HG02759 (cell line): ENCODE measurements at regions not wholly inside any gene's neighbourhood (a gene's known extent, or its start where the extent isn't known, plus 50 kb on each side); places are given as distances from the start of the nearest gene placed in this dataset.
"Not testable (repeated sequence)": the region's sequence is repeated elsewhere in the genome, so short reads cannot be mapped to it uniquely, and the experiment has no call there.

Source experiments
- ATAC-seq: cut with Tn5 transposase; IDR thresholded peaks from one replicate; pipeline ENCODE4 v1.9.1; 2021; ENCODE audit warnings: mild to moderate bottlenecking, moderate library complexity; ENCODE audit not compliant: unreplicated experiment

- ATAC-seq = no peak
Measured at GRCh38 chr5:136749016-136749415, 383.7 kb upstream of the TRPC7 start.

GRCh38 chr5:136743052-136743451 lies 377.7 kb upstream of the TRPC7 start:
- ATAC-seq = no peak

GRCh38 chr5:136740228-136740627 lies 374.9 kb upstream of the TRPC7 start:
- no peak for ATAC-seq

GRCh38 chr5:136739271-136739670 lies 373.9 kb upstream of the TRPC7 start:
- not testable (repeated sequence) for ATAC-seq

- ATAC-seq = no peak
Measured at GRCh38 chr5:136738829-136739228, 373.5 kb upstream of the TRPC7 start.

GRCh38 chr5:136736021-136736420 lies 370.7 kb upstream of the TRPC7 start:
- ATAC-seq = no peak

GRCh38 chr5:136735611-136736010 lies 370.3 kb upstream of the TRPC7 start:
- not testable (repeated sequence) for ATAC-seq

- no peak for ATAC-seq
Measured at GRCh38 chr5:136734628-136735027, 369.3 kb upstream of the TRPC7 start.

GRCh38 chr5:136732751-136733150 lies 367.4 kb upstream of the TRPC7 start:
- no peak for ATAC-seq

- ATAC-seq = no peak
Measured at GRCh38 chr5:136731241-136731900, 366.0 kb upstream of the TRPC7 start.

- no peak for ATAC-seq
Measured at GRCh38 chr5:136730426-136730825, 365.1 kb upstream of the TRPC7 start.

- ATAC-seq = no peak
Measured at GRCh38 chr5:136729901-136730355, 364.6 kb upstream of the TRPC7 start.

GRCh38 chr5:136726506-136726905 lies 361.2 kb upstream of the TRPC7 start:
- no peak for ATAC-seq

GRCh38 chr5:136724161-136724560 lies 358.8 kb upstream of the TRPC7 start:
- ATAC-seq = no peak

- no peak for ATAC-seq
Measured at GRCh38 chr5:136722581-136722980, 357.2 kb upstream of the TRPC7 start.

GRCh38 chr5:136722086-136722485 lies 356.7 kb upstream of the TRPC7 start:
- ATAC-seq = no peak

GRCh38 chr5:136720674-136721073 lies 355.3 kb upstream of the TRPC7 start:
- no peak for ATAC-seq

- no peak for ATAC-seq
Measured at GRCh38 chr5:136717917-136718316, 352.6 kb upstream of the TRPC7 start.

GRCh38 chr5:136714286-136714685 lies 348.9 kb upstream of the TRPC7 start:
- no peak for ATAC-seq

GRCh38 chr5:136712628-136713027 lies 347.3 kb upstream of the TRPC7 start:
- ATAC-seq = no peak

- ATAC-seq = no peak
Measured at GRCh38 chr5:136710834-136711233, 345.5 kb upstream of the TRPC7 start.

- no peak for ATAC-seq
Measured at GRCh38 chr5:136703706-136704105, 338.4 kb upstream of the TRPC7 start.

- no peak for ATAC-seq
Measured at GRCh38 chr5:136703036-136703435, 337.7 kb upstream of the TRPC7 start.
